ENCODE measurements at regions not wholly inside any gene's neighbourhood (a gene's known extent, or its start where the extent isn't known, plus 50 kb on each side); places are given as distances from the start of the nearest gene placed in this dataset.

DNA sequence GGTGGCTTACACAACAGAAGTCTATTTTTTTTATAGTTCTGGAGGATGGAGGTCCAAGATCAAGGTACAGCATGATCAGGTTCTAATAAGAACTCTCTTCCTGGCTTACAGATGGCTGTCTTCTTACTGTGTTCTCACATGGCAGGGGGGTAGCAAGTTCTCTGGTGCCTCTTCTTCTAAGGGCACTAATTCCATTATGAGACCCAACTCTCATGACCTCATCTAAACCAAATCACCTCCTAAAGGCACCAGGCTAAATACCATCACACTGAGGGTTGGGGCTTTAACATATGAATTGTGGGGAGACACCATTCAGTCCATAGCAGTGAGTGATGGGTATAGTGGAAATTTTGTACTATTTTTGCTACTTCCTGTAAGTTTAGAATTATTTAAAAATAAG, 75.2 kb upstream of the SLC4A7 start:
- no peak overlapping the region for H3K4me3 Mint-ChIP-seq
- Histone ChIP-seq H3K36me3 (replicated peaks in 1 of 2; ENCODE audit: control insufficient read depth in 1 of 2, insufficient read depth in 2 of 2, low read length in 2 of 2) (no peaks in the 10 kb centered on the region), H3K4me2 (replicated peaks; ENCODE audit: extremely low read depth, low read length, poor library complexity, severe bottlenecking) (no peak overlapping the region), H3K9ac (ENCODE audit: insufficient read depth, low read length, poor library complexity, severe bottlenecking) (no peak overlapping the region), H3K4me1 (ENCODE audit: control insufficient read depth in 1 of 2, insufficient read depth in 2 of 2, low read length in 2 of 2) (peaks cover 24 to 28% of the 10 kb centered on the region in 2 donors), H3K4me3 (replicated peaks in 1 of 3; ENCODE audit: low read depth in 2 of 3, low read length in 3 of 3) (no peak overlapping the region), H2AFZ (ENCODE audit: insufficient read depth, low read depth, low read length, poor library complexity, severe bottlenecking) (no peak overlapping the region), H3K27ac (ENCODE audit: low read depth in 1 of 2, low read length in 2 of 2) (no peak overlapping the region), H3K79me2 (ENCODE audit: insufficient read depth, low read length) (no peaks in the 10 kb centered on the region), H4K20me1 (ENCODE audit: insufficient read depth, low read length) (no peaks in the 10 kb centered on the region), H3K27me3 (ENCODE audit: control insufficient read depth in 2 of 2, insufficient read depth in 2 of 2, low read length in 2 of 2) (no peaks in the 10 kb centered on the region), H3K9me3 (replicated peaks in 1 of 2; ENCODE audit: control insufficient read depth in 1 of 2, insufficient read depth in 1 of 2, low read length in 2 of 2) (no peaks in the 10 kb centered on the region)
- no peaks in the 10 kb centered on the region for H3K36me3 Mint-ChIP-seq
- peaks cover 29% of the 10 kb centered on the region for H3K4me1 Mint-ChIP-seq
- TF ChIP-seq, protein P1, sequence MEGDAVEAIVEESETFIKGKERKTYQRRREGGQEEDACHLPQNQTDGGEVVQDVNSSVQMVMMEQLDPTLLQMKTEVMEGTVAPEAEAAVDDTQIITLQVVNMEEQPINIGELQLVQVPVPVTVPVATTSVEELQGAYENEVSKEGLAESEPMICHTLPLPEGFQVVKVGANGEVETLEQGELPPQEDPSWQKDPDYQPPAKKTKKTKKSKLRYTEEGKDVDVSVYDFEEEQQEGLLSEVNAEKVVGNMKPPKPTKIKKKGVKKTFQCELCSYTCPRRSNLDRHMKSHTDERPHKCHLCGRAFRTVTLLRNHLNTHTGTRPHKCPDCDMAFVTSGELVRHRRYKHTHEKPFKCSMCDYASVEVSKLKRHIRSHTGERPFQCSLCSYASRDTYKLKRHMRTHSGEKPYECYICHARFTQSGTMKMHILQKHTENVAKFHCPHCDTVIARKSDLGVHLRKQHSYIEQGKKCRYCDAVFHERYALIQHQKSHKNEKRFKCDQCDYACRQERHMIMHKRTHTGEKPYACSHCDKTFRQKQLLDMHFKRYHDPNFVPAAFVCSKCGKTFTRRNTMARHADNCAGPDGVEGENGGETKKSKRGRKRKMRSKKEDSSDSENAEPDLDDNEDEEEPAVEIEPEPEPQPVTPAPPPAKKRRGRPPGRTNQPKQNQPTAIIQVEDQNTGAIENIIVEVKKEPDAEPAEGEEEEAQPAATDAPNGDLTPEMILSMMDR (IDR thresholded peaks at IDR 0.05): no peak
- no peak for DNase-seq
- H3K27me3 Mint-ChIP-seq (ENCODE audit: low read depth in 3 of 3): peaks cover 0 to 6% (median 2%) of the 10 kb centered on the region in 3 donors
- intact Hi-C loops (cut with micrococcal nuclease): no loop called here
- H3K9me3 Mint-ChIP-seq: no peaks in the 10 kb centered on the region
- peak overlapping the region in 1 of 7 donors; percentile 27 for H3K27ac Mint-ChIP-seq

DNA sequence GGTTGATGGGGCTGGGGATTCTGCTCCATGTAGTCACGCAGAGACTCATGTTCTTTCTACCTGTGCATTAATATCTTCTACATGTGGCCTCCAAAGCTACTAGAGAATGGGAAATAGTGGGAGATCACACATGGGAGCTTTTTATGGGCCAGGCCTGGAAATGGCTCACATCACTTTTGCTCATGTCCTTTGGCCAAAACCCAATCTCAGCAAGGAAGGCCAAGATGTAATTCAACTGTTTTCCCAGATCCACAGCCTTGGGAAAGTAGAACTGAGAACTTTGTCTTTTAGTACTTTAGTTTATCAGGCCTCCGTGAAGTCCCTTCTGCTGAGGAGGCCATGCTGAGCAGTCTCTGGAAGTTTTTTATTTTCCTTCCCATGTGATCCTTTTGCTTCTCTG, 73.2 kb upstream of the SLC4A7 start:
- no peaks in the 10 kb centered on the region for H3K9me3 Mint-ChIP-seq
- intact Hi-C loops (cut with micrococcal nuclease): no loop called here
- no peak for DNase-seq
- no peak overlapping the region for H3K4me3 Mint-ChIP-seq
- WGBS (ENCODE audit: insufficient coverage): no CpG with 5 or more reads among the region's 2 CpGs
- no peaks in the 10 kb centered on the region for H3K9me3 ChIP-seq (replicated peaks in 1 of 2; ENCODE audit: control insufficient read depth in 1 of 2, insufficient read depth in 1 of 2, low read length in 2 of 2)
- TF ChIP-seq, protein P1 (IDR thresholded peaks at IDR 0.05): no peak
- no peak overlapping the region for H2AFZ ChIP-seq (ENCODE audit: insufficient read depth, low read depth, low read length, poor library complexity, severe bottlenecking)
- no peak overlapping the region for H3K9ac ChIP-seq (ENCODE audit: insufficient read depth, low read length, poor library complexity, severe bottlenecking)
- peaks cover 40 to 47% of the 10 kb centered on the region in 2 donors for H3K4me1 ChIP-seq (ENCODE audit: control insufficient read depth in 1 of 2, insufficient read depth in 2 of 2, low read length in 2 of 2)
- H3K4me1 Mint-ChIP-seq: peaks cover 46% of the 10 kb centered on the region
- H3K4me2 ChIP-seq (replicated peaks; ENCODE audit: extremely low read depth, low read length, poor library complexity, severe bottlenecking): no peak overlapping the region
- H3K27ac ChIP-seq (ENCODE audit: low read depth in 1 of 2, low read length in 2 of 2): no peak overlapping the region
- H3K27ac Mint-ChIP-seq: peak overlapping the region in 1 of 7 donors; percentile 30
- peaks cover 0 to 6% (median 0%) of the 10 kb centered on the region in 3 donors for H3K27me3 Mint-ChIP-seq (ENCODE audit: low read depth in 3 of 3)
- H3K79me2 ChIP-seq (ENCODE audit: insufficient read depth, low read length): no peaks in the 10 kb centered on the region
- no peaks in the 10 kb centered on the region for H3K27me3 ChIP-seq (ENCODE audit: control insufficient read depth in 2 of 2, insufficient read depth in 2 of 2, low read length in 2 of 2)
- H4K20me1 ChIP-seq (ENCODE audit: insufficient read depth, low read length): no peaks in the 10 kb centered on the region
- H3K36me3 ChIP-seq (replicated peaks in 1 of 2; ENCODE audit: control insufficient read depth in 1 of 2, insufficient read depth in 2 of 2, low read length in 2 of 2): no peaks in the 10 kb centered on the region
- H3K4me3 ChIP-seq (replicated peaks in 1 of 3; ENCODE audit: low read depth in 2 of 3, low read length in 3 of 3): no peak overlapping the region
- no peaks in the 10 kb centered on the region for H3K36me3 Mint-ChIP-seq
